SK-N-SH treated with all-trans-retinoic acid at 6 μM for 48 hours (cell line): ENCODE measurements at regions not wholly inside any gene's neighbourhood (a gene's known extent, or its start where the extent isn't known, plus 50 kb on each side); places are given as distances from the start of the nearest gene placed in this dataset.

Experiments
- ATAC-seq: fragments of 200-7000 bp; cut with Tn5 transposase; 3 replicates; pipeline ENCODE4 v1.9.1; 2020; ENCODE audit warnings: mild to moderate bottlenecking, moderate library complexity
- BACH2 ChIP-seq: fragments of 250-450 bp; sonication (Bioruptor Pico); IDR thresholded peaks from 2 replicates; pipeline ENCODE4 v1.9.0; 2021; ENCODE audit warnings: mild to moderate bottlenecking, borderline replicate concordance
- CREB5 ChIP-seq: fragments of 250-450 bp; sonication (Bioruptor Pico); IDR thresholded peaks from 2 replicates; pipeline ENCODE4 v1.5.1; 2020; ENCODE audit warnings: low read depth, mild to moderate bottlenecking, moderate library complexity
- CSDC2 ChIP-seq: fragments of 250-450 bp; sonication (Bioruptor Pico); IDR thresholded peaks from 2 replicates; pipeline ENCODE4 v1.5.0; 2020; ENCODE audit warnings: mild to moderate bottlenecking, moderate library complexity
- CSRNP3 ChIP-seq: fragments of 250-450 bp; sonication (Bioruptor Pico); IDR thresholded peaks from 2 replicates; pipeline ENCODE4 v1.5.1; 2021; ENCODE audit warnings: mild to moderate bottlenecking, moderate library complexity
- ESRRG ChIP-seq: fragments of 250-450 bp; sonication (Bioruptor Pico); IDR thresholded peaks from 2 replicates; pipeline ENCODE4 v1.6.1; 2021; ENCODE audit warnings: mild to moderate bottlenecking
- GLIS3 ChIP-seq: fragments of 250-450 bp; sonication (Bioruptor Pico); IDR thresholded peaks from 2 replicates; pipeline ENCODE4 v1.5.0; 2020; ENCODE audit warnings: mild to moderate bottlenecking, moderate library complexity
- ISL1 ChIP-seq: fragments of 250-450 bp; sonication (Bioruptor Pico); IDR thresholded peaks from 2 replicates; pipeline ENCODE4 v2.1.2; 2022; ENCODE audit warnings: mild to moderate bottlenecking, moderate library complexity
- OSR1 ChIP-seq: fragments of 250-450 bp; sonication (Bioruptor Pico); IDR thresholded peaks from 2 replicates; pipeline ENCODE4 v1.8.0; 2022; ENCODE audit warnings: moderate library complexity, mild to moderate bottlenecking, inconsistent platforms
- PPARA ChIP-seq: fragments of 250-450 bp; sonication (Bioruptor Pico); IDR thresholded peaks from 2 replicates; pipeline ENCODE4 v1.5.0; 2020; ENCODE audit warnings: mild to moderate bottlenecking, borderline replicate concordance
- RARB ChIP-seq: fragments of 250-450 bp; sonication (Bioruptor Pico); IDR thresholded peaks from 2 replicates; pipeline ENCODE4 v1.8.0; 2021; ENCODE audit warnings: mild to moderate bottlenecking, moderate library complexity
- TCF4 ChIP-seq: fragments of 250-450 bp; sonication (Bioruptor Pico); IDR thresholded peaks from 2 replicates; pipeline ENCODE4 v1.8.0; 2021; ENCODE audit warnings: mild to moderate bottlenecking, moderate library complexity, borderline replicate concordance
- ZFP3 ChIP-seq: fragments of 250-450 bp; sonication (Bioruptor Pico); IDR thresholded peaks from 2 replicates; pipeline ENCODE4 v1.5.0; 2020; ENCODE audit warnings: mild to moderate bottlenecking, moderate library complexity
- ZFP30 ChIP-seq: fragments of 450-650 bp; formaldehyde crosslinking; IDR thresholded peaks from 2 replicates; pipeline ENCODE4 v1.5.0; 2022; ENCODE audit warnings: mild to moderate bottlenecking, moderate library complexity
- ZNF565 ChIP-seq: fragments of 450-650 bp; formaldehyde crosslinking; conservative IDR thresholded peaks from 2 replicates; pipeline ENCODE4 v1.5.0; 2020; ENCODE audit warnings: low read depth, mild to moderate bottlenecking, moderate library complexity
- ZNF70 ChIP-seq: fragments of 450-650 bp; formaldehyde crosslinking; IDR thresholded peaks from 2 replicates; pipeline ENCODE4 v1.5.0; 2020; ENCODE audit warnings: mild to moderate bottlenecking, moderate library complexity
- ZNF8 ChIP-seq: fragments of 450-650 bp; formaldehyde crosslinking; IDR thresholded peaks from 2 replicates; pipeline ENCODE4 v1.5.0; 2020; ENCODE audit warnings: mild to moderate bottlenecking, moderate library complexity
- TF ChIP-seq, protein P1 (sequence below): fragments of 250-450 bp; sonication (Bioruptor Pico); IDR thresholded peaks from 2 replicates; pipeline ENCODE4 v1.8.0; 2020; ENCODE audit warnings: mild to moderate bottlenecking, moderate library complexity, borderline replicate concordance
- TF ChIP-seq, protein P2 (sequence below): fragments of 250-450 bp; sonication (Bioruptor Pico); IDR thresholded peaks from 2 replicates; pipeline ENCODE4 v1.5.0; 2020; ENCODE audit warnings: mild to moderate bottlenecking, moderate library complexity

DNA sequence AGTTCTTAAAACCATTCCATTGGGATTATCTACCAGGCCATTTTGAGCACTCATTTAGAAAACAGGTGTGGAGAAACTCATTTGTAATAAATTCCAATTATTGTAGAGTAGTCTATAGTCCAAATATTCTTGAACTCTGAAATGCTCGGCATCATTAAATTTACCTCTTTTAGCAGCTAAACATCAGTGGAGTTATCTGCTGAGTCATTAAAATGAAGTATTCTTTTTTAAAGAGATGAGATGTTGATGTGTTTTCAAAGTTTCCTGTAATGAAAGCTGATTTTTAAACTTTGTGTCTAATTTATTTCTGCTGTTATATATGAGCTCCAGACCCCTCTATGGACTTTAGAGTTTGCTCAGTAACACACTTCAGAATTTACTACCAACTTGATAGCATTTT is 1635.2 kb downstream of the SUCLG1 start:
- ATAC-seq: no peak
- TF ChIP-seq BACH2 (CRISPR knock-in tag): no peak
- TF ChIP-seq ZNF70 (CRISPR knock-in tag): no peak
- no peak for TF ChIP-seq ZFP30 (CRISPR knock-in tag)
- TF ChIP-seq GLIS3 (CRISPR knock-in tag): no peak
- no peak for TF ChIP-seq ISL1
- no peak for TF ChIP-seq ZNF8
- no peak for TF ChIP-seq CSRNP3 (CRISPR knock-in tag)
- TF ChIP-seq ZNF565 (CRISPR knock-in tag): no peak
- TF ChIP-seq, protein P1, sequence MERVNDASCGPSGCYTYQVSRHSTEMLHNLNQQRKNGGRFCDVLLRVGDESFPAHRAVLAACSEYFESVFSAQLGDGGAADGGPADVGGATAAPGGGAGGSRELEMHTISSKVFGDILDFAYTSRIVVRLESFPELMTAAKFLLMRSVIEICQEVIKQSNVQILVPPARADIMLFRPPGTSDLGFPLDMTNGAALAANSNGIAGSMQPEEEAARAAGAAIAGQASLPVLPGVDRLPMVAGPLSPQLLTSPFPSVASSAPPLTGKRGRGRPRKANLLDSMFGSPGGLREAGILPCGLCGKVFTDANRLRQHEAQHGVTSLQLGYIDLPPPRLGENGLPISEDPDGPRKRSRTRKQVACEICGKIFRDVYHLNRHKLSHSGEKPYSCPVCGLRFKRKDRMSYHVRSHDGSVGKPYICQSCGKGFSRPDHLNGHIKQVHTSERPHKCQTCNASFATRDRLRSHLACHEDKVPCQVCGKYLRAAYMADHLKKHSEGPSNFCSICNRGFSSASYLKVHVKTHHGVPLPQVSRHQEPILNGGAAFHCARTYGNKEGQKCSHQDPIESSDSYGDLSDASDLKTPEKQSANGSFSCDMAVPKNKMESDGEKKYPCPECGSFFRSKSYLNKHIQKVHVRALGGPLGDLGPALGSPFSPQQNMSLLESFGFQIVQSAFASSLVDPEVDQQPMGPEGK (CRISPR knock-in tag): no peak
- no peak for TF ChIP-seq ESRRG (CRISPR knock-in tag)

- no peak for ATAC-seq
- no peak for TF ChIP-seq TCF4 (CRISPR knock-in tag)
- TF ChIP-seq ZNF8: no peak
- TF ChIP-seq, protein P1 (CRISPR knock-in tag): no peak
- TF ChIP-seq GLIS3 (CRISPR knock-in tag): no peak
- TF ChIP-seq, all 23 proteins: peak for 0
These were observed 1639.1 kb downstream of the SUCLG1 start for GRCh38 chr2:82819951-82820350.

DNA sequence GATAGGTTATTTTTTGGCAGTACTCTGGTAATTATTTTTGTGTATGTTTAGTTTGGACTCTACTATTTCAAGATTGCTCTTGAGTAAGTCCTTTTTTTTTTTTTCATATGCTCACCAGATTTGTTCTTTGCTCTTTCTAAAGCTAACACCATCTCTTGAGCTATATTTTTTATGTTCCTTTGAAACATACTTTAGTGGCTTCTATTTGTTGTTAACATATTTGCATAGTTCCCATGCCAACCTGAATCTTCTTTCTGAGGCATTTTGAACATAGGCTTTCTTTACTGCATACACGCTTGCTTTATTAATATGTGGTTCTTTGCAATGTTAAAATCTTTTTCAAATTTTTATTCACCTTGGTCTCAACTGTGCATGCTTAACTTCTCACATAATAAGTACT is 1644.9 kb downstream of the SUCLG1 start:
- no peak for TF ChIP-seq ZFP3 (CRISPR knock-in tag)
- no peak for ATAC-seq

DNA sequence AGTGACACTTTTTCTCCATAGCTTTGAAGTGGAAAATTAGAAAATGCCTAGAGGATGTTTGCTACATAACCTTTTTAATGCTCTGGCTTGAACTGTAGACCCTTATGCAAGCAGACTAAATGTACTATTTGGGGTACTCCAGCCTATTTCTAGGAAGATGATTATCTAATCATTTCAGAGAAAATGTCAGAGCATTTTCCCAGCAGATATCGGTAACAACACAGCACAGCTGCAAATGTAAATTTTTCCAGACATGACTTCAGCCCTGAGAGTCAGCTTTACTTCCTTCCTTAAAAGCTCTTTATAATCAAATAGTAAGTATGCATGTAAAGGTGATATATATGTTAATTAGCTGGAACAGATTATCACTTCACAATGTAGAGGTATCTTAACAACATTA is 1647.1 kb downstream of the SUCLG1 start:
- no peak for ATAC-seq
- TF ChIP-seq BACH2 (CRISPR knock-in tag): no peak
- no peak for TF ChIP-seq CREB5 (CRISPR knock-in tag)
- TF ChIP-seq OSR1 (CRISPR knock-in tag): no peak

GRCh38 chr2:82803307-82803706 is 1655.8 kb downstream of the SUCLG1 start:
- no peak for ATAC-seq
- TF ChIP-seq CSDC2 (CRISPR knock-in tag) (no peak), ZNF8 (no peak), ISL1 (no peak), GLIS3 (CRISPR knock-in tag) (no peak), RARB (CRISPR knock-in tag) (no peak), CSRNP3 (CRISPR knock-in tag) (no peak), BACH2 (CRISPR knock-in tag) (no peak), PPARA (CRISPR knock-in tag) (no peak)
- TF ChIP-seq, protein P1 (CRISPR knock-in tag): no peak
- TF ChIP-seq, protein P2, sequence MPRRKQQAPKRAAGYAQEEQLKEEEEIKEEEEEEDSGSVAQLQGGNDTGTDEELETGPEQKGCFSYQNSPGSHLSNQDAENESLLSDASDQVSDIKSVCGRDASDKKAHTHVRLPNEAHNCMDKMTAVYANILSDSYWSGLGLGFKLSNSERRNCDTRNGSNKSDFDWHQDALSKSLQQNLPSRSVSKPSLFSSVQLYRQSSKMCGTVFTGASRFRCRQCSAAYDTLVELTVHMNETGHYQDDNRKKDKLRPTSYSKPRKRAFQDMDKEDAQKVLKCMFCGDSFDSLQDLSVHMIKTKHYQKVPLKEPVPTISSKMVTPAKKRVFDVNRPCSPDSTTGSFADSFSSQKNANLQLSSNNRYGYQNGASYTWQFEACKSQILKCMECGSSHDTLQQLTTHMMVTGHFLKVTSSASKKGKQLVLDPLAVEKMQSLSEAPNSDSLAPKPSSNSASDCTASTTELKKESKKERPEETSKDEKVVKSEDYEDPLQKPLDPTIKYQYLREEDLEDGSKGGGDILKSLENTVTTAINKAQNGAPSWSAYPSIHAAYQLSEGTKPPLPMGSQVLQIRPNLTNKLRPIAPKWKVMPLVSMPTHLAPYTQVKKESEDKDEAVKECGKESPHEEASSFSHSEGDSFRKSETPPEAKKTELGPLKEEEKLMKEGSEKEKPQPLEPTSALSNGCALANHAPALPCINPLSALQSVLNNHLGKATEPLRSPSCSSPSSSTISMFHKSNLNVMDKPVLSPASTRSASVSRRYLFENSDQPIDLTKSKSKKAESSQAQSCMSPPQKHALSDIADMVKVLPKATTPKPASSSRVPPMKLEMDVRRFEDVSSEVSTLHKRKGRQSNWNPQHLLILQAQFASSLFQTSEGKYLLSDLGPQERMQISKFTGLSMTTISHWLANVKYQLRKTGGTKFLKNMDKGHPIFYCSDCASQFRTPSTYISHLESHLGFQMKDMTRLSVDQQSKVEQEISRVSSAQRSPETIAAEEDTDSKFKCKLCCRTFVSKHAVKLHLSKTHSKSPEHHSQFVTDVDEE (CRISPR knock-in tag): no peak
